Subcutaneous abdominal adipose tissue (tissue), 5 donors: ENCODE measurements at regions not wholly inside any gene's neighbourhood (a gene's known extent, or its start where the extent isn't known, plus 50 kb on each side); places are given as distances from the start of the nearest gene placed in this dataset.
"Not testable (repeated sequence)": the region's sequence is repeated elsewhere in the genome, so short reads cannot be mapped to it uniquely, and the experiment has no call there.

Experiments used
- H3K27ac ChIP-seq: one replicate; pipeline ENCODE4 v1.7.0; 2013; ENCODE audit warnings: low read depth, mild to moderate bottlenecking, inconsistent platforms, low read length, moderate library complexity
- H3K27me3 ChIP-seq, 5 donors: one replicate each; pipeline ENCODE4 v1.7.0; 2013; ENCODE audit warnings: low read length in 5 of 5, inconsistent platforms in 1 of 5; ENCODE audit not compliant: control insufficient read depth in 5 of 5, insufficient read depth in 4 of 5
- H3K36me3 ChIP-seq, 5 donors: one replicate each; pipeline ENCODE4 v1.7.0; 2013; ENCODE audit warnings: low read length in 5 of 5; ENCODE audit not compliant: control insufficient read depth in 5 of 5, insufficient read depth in 5 of 5
- H3K4me1 ChIP-seq, 5 donors: one replicate each; pipeline ENCODE4 v1.7.0; 2013; ENCODE audit warnings: low read length in 5 of 5, mild to moderate bottlenecking in 3 of 5, moderate library complexity in 1 of 5; ENCODE audit not compliant: control insufficient read depth in 5 of 5, insufficient read depth in 5 of 5
- H3K4me3 ChIP-seq, 5 donors: one replicate each; pipeline ENCODE4 v1.7.0; 2013; ENCODE audit warnings: low read length in 5 of 5, low read depth in 1 of 5
- H3K9ac ChIP-seq, 5 donors: one replicate each; pipeline ENCODE4 v1.7.0; 2013; ENCODE audit warnings: low read length in 5 of 5, mild to moderate bottlenecking in 4 of 5, moderate library complexity in 3 of 5
- H3K9me3 ChIP-seq, 5 donors: one replicate each; pipeline ENCODE4 v1.7.0; 2013; ENCODE audit warnings: low read length in 5 of 5; ENCODE audit not compliant: control insufficient read depth in 5 of 5
- donor health status: healthy.
- donor health status: healthy.
- donor health status: healthy.
- donor health status: healthy.
- donor health status: healthy.

GRCh38 chr6:19723545-19723944 is 113.6 kb upstream of the ID4 start:
- Histone ChIP-seq H3K9me3 (no peaks in the 10 kb centered on the region), H3K27me3 (peaks cover 0 to 9% (median 0%) of the 10 kb centered on the region in 5 donors), H3K36me3 (no peaks in the 10 kb centered on the region), H3K27ac (no peak overlapping the region), H3K4me3 (no peak overlapping the region), H3K4me1 (peaks cover 0 to 2% (median 0%) of the 10 kb centered on the region in 5 donors), H3K9ac (no peak overlapping the region)

- H3K4me3 ChIP-seq, H3K4me1 ChIP-seq, H3K9me3 ChIP-seq, H3K27me3 ChIP-seq, H3K27ac ChIP-seq, H3K36me3 ChIP-seq, H3K9ac ChIP-seq: not testable (repeated sequence)
These were observed 111.7 kb upstream of the ID4 start for GRCh38 chr6:19725436-19725835.

- H3K9ac ChIP-seq: no peak overlapping the region
- no peak overlapping the region for H3K4me3 ChIP-seq
- H3K27ac ChIP-seq: no peak overlapping the region
- no peaks in the 10 kb centered on the region for H3K27me3 ChIP-seq
- no peaks in the 10 kb centered on the region for H3K4me1 ChIP-seq
- peaks cover 0 to 4% (median 0%) of the 10 kb centered on the region in 5 donors for H3K9me3 ChIP-seq
- H3K36me3 ChIP-seq: no peaks in the 10 kb centered on the region
These were observed 105.9 kb upstream of the ID4 start for GRCh38 chr6:19731282-19731681.

GRCh38 chr6:19734061-19734460 is 103.1 kb upstream of the ID4 start:
- peaks cover 0 to 4% (median 0%) of the 10 kb centered on the region in 5 donors for H3K9me3 ChIP-seq
- H3K36me3 ChIP-seq: no peaks in the 10 kb centered on the region
- no peak overlapping the region for H3K4me3 ChIP-seq
- no peak overlapping the region for H3K9ac ChIP-seq
- no peaks in the 10 kb centered on the region for H3K4me1 ChIP-seq
- no peaks in the 10 kb centered on the region for H3K27me3 ChIP-seq
- H3K27ac ChIP-seq: no peak overlapping the region

- Histone ChIP-seq H3K4me3 (no peak overlapping the region), H3K4me1 (no peaks in the 10 kb centered on the region), H3K9ac (no peak overlapping the region), H3K27ac (no peak overlapping the region), H3K9me3 (peaks cover 0 to 4% (median 0%) of the 10 kb centered on the region in 5 donors), H3K27me3 (no peaks in the 10 kb centered on the region), H3K36me3 (no peaks in the 10 kb centered on the region)
These were observed 102.7 kb upstream of the ID4 start for GRCh38 chr6:19734519-19734918.

- H3K36me3 ChIP-seq: no peaks in the 10 kb centered on the region
- no peak overlapping the region for H3K4me3 ChIP-seq
These were observed 101.1 kb upstream of the ID4 start for GRCh38 chr6:19736066-19736465.

GRCh38 chr6:19738010-19738409 is 99.2 kb upstream of the ID4 start:
- Histone ChIP-seq H3K4me1 (no peaks in the 10 kb centered on the region), H3K4me3 (no peak overlapping the region), H3K9me3 (no peaks in the 10 kb centered on the region), H3K27me3 (no peaks in the 10 kb centered on the region), H3K9ac (no peak overlapping the region), H3K36me3 (no peaks in the 10 kb centered on the region), H3K27ac (no peak overlapping the region)

More at GRCh38 chr6:19736066-19736465, 101.1 kb upstream of the ID4 start:
- Histone ChIP-seq H3K9ac (no peak overlapping the region), H3K4me1 (no peaks in the 10 kb centered on the region), H3K9me3 (no peaks in the 10 kb centered on the region), H3K27ac (no peak overlapping the region), H3K27me3 (no peaks in the 10 kb centered on the region)

- H3K36me3 ChIP-seq: no peaks in the 10 kb centered on the region
- H3K9ac ChIP-seq: no peak overlapping the region
- no peak overlapping the region for H3K4me3 ChIP-seq
- no peak overlapping the region for H3K27ac ChIP-seq
- H3K9me3 ChIP-seq: no peaks in the 10 kb centered on the region
- H3K27me3 ChIP-seq: no peaks in the 10 kb centered on the region
- no peaks in the 10 kb centered on the region for H3K4me1 ChIP-seq
These were observed 87.4 kb upstream of the ID4 start for GRCh38 chr6:19749722-19750121.

- Histone ChIP-seq H3K9ac (no peak overlapping the region), H3K36me3 (no peaks in the 10 kb centered on the region), H3K9me3 (no peaks in the 10 kb centered on the region), H3K4me1 (no peaks in the 10 kb centered on the region), H3K27ac (no peak overlapping the region), H3K27me3 (no peaks in the 10 kb centered on the region), H3K4me3 (no peak overlapping the region)
These were observed 84.4 kb upstream of the ID4 start for GRCh38 chr6:19752746-19753145.

- H3K4me1 ChIP-seq: no peaks in the 10 kb centered on the region
- no peaks in the 10 kb centered on the region for H3K9me3 ChIP-seq
- no peaks in the 10 kb centered on the region for H3K27me3 ChIP-seq
- no peak overlapping the region for H3K4me3 ChIP-seq
- no peak overlapping the region for H3K27ac ChIP-seq
- no peak overlapping the region for H3K9ac ChIP-seq
- H3K36me3 ChIP-seq: no peaks in the 10 kb centered on the region
These were observed 83.3 kb upstream of the ID4 start for GRCh38 chr6:19753826-19754225.

GRCh38 chr6:19754686-19755085 is 82.5 kb upstream of the ID4 start:
- Histone ChIP-seq H3K27me3 (no peaks in the 10 kb centered on the region), H3K4me1 (no peaks in the 10 kb centered on the region), H3K9me3 (no peaks in the 10 kb centered on the region), H3K4me3 (no peak overlapping the region), H3K36me3 (no peaks in the 10 kb centered on the region), H3K27ac (no peak overlapping the region), H3K9ac (no peak overlapping the region)
